ENCODE measurements at regions not wholly inside any gene's neighbourhood (a gene's known extent, or its start where the extent isn't known, plus 50 kb on each side); places are given as distances from the start of the nearest gene placed in this dataset.

DNA sequence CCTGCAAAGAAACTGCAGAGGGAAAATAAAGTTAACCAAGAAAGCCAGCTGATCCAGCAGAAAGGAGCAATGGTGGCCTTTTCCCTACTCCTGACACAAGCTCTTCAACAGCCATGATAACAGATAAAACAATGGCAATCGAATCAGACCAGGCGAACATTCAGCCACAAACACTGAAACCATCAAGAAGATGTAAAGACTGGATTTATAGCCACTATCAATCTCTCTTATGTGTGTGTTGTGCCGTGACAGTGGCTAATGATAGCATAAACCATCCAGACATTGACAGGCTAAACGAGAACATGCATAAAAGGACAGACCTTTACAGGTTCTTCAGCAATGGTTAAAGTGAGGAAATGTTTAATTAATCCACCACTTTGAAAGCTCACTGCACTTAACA, 78.1 kb upstream of the RAB4A start:
- no peak for ATAC-seq
- H3K27me3 ChIP-seq (ENCODE audit: insufficient read depth) = no peaks in the 10 kb centered on the region
- H3K36me3 Mint-ChIP-seq (ENCODE audit: low read depth) = no peaks in the 10 kb centered on the region
- no peaks in the 10 kb centered on the region for H3K9me3 Mint-ChIP-seq
- TF ChIP-seq NANOG (IDR thresholded peaks at IDR 0.05; ENCODE audit: borderline replicate concordance) = no peak
- TF ChIP-seq EZH2 (IDR thresholded peaks at IDR 0.05; ENCODE audit: low read depth, unreplicated experiment) = no peak
- TF ChIP-seq STAT1 (IDR thresholded peaks at IDR 0.05; ENCODE audit: unreplicated experiment) = no peak
- no peak for TF ChIP-seq POLR2AphosphoS5 (IDR thresholded peaks at IDR 0.05; ENCODE audit: low read depth)
- TF ChIP-seq, protein P1, sequence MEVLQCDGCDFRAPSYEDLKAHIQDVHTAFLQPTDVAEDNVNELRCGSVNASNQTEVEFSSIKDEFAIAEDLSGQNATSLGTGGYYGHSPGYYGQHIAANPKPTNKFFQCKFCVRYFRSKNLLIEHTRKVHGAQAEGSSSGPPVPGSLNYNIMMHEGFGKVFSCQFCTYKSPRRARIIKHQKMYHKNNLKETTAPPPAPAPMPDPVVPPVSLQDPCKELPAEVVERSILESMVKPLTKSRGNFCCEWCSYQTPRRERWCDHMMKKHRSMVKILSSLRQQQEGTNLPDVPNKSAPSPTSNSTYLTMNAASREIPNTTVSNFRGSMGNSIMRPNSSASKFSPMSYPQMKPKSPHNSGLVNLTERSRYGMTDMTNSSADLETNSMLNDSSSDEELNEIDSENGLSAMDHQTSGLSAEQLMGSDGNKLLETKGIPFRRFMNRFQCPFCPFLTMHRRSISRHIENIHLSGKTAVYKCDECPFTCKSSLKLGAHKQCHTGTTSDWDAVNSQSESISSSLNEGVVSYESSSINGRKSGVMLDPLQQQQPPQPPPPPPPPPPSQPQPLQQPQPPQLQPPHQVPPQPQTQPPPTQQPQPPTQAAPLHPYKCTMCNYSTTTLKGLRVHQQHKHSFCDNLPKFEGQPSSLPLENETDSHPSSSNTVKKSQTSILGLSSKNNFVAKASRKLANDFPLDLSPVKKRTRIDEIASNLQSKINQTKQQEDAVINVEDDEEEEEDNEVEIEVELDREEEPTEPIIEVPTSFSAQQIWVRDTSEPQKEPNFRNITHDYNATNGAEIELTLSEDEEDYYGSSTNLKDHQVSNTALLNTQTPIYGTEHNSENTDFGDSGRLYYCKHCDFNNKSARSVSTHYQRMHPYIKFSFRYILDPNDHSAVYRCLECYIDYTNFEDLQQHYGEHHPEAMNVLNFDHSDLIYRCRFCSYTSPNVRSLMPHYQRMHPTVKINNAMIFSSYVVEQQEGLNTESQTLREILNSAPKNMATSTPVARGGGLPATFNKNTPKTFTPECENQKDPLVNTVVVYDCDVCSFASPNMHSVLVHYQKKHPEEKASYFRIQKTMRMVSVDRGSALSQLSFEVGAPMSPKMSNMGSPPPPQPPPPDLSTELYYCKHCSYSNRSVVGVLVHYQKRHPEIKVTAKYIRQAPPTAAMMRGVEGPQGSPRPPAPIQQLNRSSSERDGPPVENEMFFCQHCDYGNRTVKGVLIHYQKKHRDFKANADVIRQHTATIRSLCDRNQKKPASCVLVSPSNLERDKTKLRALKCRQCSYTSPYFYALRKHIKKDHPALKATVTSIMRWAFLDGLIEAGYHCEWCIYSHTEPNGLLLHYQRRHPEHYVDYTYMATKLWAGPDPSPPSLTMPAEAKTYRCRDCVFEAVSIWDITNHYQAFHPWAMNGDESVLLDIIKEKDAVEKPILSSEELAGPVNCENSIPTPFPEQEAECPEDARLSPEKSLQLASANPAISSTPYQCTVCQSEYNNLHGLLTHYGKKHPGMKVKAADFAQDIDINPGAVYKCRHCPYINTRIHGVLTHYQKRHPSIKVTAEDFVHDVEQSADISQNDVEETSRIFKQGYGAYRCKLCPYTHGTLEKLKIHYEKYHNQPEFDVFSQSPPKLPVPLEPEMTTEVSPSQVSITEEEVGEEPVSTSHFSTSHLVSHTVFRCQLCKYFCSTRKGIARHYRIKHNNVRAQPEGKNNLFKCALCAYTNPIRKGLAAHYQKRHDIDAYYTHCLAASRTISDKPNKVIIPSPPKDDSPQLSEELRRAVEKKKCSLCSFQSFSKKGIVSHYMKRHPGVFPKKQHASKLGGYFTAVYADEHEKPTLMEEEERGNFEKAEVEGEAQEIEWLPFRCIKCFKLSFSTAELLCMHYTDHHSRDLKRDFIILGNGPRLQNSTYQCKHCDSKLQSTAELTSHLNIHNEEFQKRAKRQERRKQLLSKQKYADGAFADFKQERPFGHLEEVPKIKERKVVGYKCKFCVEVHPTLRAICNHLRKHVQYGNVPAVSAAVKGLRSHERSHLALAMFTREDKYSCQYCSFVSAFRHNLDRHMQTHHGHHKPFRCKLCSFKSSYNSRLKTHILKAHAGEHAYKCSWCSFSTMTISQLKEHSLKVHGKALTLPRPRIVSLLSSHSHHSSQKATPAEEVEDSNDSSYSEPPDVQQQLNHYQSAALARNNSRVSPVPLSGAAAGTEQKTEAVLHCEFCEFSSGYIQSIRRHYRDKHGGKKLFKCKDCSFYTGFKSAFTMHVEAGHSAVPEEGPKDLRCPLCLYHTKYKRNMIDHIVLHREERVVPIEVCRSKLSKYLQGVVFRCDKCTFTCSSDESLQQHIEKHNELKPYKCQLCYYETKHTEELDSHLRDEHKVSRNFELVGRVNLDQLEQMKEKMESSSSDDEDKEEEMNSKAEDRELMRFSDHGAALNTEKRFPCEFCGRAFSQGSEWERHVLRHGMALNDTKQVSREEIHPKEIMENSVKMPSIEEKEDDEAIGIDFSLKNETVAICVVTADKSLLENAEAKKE (CRISPR knock-in tag; IDR thresholded peaks at IDR 0.05) = no peak
- TF ChIP-seq ZNF114 (CRISPR knock-in tag; IDR thresholded peaks at IDR 0.05) = no peak
- TF ChIP-seq, protein P2, sequence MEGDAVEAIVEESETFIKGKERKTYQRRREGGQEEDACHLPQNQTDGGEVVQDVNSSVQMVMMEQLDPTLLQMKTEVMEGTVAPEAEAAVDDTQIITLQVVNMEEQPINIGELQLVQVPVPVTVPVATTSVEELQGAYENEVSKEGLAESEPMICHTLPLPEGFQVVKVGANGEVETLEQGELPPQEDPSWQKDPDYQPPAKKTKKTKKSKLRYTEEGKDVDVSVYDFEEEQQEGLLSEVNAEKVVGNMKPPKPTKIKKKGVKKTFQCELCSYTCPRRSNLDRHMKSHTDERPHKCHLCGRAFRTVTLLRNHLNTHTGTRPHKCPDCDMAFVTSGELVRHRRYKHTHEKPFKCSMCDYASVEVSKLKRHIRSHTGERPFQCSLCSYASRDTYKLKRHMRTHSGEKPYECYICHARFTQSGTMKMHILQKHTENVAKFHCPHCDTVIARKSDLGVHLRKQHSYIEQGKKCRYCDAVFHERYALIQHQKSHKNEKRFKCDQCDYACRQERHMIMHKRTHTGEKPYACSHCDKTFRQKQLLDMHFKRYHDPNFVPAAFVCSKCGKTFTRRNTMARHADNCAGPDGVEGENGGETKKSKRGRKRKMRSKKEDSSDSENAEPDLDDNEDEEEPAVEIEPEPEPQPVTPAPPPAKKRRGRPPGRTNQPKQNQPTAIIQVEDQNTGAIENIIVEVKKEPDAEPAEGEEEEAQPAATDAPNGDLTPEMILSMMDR (conservative IDR thresholded peaks at IDR 0.05; ENCODE audit: low read depth in 2 of 2) = no peak
- no peak for TF ChIP-seq EZH2phosphoT487 (IDR thresholded peaks at IDR 0.05; ENCODE audit: unreplicated experiment)
- TF ChIP-seq, protein P3, sequence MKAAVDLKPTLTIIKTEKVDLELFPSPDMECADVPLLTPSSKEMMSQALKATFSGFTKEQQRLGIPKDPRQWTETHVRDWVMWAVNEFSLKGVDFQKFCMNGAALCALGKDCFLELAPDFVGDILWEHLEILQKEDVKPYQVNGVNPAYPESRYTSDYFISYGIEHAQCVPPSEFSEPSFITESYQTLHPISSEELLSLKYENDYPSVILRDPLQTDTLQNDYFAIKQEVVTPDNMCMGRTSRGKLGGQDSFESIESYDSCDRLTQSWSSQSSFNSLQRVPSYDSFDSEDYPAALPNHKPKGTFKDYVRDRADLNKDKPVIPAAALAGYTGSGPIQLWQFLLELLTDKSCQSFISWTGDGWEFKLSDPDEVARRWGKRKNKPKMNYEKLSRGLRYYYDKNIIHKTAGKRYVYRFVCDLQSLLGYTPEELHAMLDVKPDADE (IDR thresholded peaks at IDR 0.05) = no peak
- no peak for TF ChIP-seq CREB1 (CRISPR knock-in tag; IDR thresholded peaks at IDR 0.05; ENCODE audit: low read depth)
- TF ChIP-seq, protein P4, sequence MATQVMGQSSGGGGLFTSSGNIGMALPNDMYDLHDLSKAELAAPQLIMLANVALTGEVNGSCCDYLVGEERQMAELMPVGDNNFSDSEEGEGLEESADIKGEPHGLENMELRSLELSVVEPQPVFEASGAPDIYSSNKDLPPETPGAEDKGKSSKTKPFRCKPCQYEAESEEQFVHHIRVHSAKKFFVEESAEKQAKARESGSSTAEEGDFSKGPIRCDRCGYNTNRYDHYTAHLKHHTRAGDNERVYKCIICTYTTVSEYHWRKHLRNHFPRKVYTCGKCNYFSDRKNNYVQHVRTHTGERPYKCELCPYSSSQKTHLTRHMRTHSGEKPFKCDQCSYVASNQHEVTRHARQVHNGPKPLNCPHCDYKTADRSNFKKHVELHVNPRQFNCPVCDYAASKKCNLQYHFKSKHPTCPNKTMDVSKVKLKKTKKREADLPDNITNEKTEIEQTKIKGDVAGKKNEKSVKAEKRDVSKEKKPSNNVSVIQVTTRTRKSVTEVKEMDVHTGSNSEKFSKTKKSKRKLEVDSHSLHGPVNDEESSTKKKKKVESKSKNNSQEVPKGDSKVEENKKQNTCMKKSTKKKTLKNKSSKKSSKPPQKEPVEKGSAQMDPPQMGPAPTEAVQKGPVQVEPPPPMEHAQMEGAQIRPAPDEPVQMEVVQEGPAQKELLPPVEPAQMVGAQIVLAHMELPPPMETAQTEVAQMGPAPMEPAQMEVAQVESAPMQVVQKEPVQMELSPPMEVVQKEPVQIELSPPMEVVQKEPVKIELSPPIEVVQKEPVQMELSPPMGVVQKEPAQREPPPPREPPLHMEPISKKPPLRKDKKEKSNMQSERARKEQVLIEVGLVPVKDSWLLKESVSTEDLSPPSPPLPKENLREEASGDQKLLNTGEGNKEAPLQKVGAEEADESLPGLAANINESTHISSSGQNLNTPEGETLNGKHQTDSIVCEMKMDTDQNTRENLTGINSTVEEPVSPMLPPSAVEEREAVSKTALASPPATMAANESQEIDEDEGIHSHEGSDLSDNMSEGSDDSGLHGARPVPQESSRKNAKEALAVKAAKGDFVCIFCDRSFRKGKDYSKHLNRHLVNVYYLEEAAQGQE (IDR thresholded peaks at IDR 0.05; ENCODE audit: unreplicated experiment) = no peak
- TF ChIP-seq ZNF331 (CRISPR knock-in tag; IDR thresholded peaks at IDR 0.05; ENCODE audit: low read depth) = no peak
- TF ChIP-seq JUNB (IDR thresholded peaks at IDR 0.05; ENCODE audit: unreplicated experiment) = no peak
- H3K79me2 ChIP-seq (replicated peaks; ENCODE audit: insufficient read depth) = no peaks in the 10 kb centered on the region
- H3K4me3 Mint-ChIP-seq = no peak overlapping the region; the same call in 2 of the 3 replicates
- no peaks in the 10 kb centered on the region for H4K20me1 ChIP-seq (replicated peaks; ENCODE audit: insufficient read depth)
- no peaks in the 10 kb centered on the region for H3F3A ChIP-seq (replicated peaks; ENCODE audit: low read depth)
- peaks cover 17% of the 10 kb centered on the region for H3K4me1 ChIP-seq (ENCODE audit: insufficient read depth)
- DNase-seq (ENCODE audit: low spot score) = no peak
- H3K27ac ChIP-seq (ENCODE audit: low read depth) = no peak overlapping the region
- no peaks in the 10 kb centered on the region for H3K9me2 ChIP-seq (ENCODE audit: insufficient read depth)
- H3K4me1 Mint-ChIP-seq = peaks cover 37% of the 10 kb centered on the region
- no peaks in the 10 kb centered on the region for H3K36me3 ChIP-seq (ENCODE audit: insufficient read depth)
- H3K4me2 ChIP-seq = no peak overlapping the region
- H2AFZ ChIP-seq = no peak overlapping the region
- no peak overlapping the region for H3K4me3 ChIP-seq
- no peak overlapping the region for H3K27ac Mint-ChIP-seq
- H3K27me3 Mint-ChIP-seq (ENCODE audit: insufficient read depth, low read depth, poor library complexity) = peaks cover 10% of the 10 kb centered on the region

All from GM23338 (cell line).